MCF 10A (cell line): ENCODE measurements at regions not wholly inside any gene's neighbourhood (a gene's known extent, or its start where the extent isn't known, plus 50 kb on each side); places are given as distances from the start of the nearest gene placed in this dataset.

Experiments used
- BruUV-seq: library from RNA; stranded (reverse); fragments of 400-500 nt; replicated peaks from 2 replicates; lab custom pipeline; 2021; lab: Mats Ljungman, UMichigan
- CTCF ChIA-PET: fragments of 300-600 bp; sonication (Branson Sonifier 250); formaldehyde crosslinking; extraction: SDS; loops from one replicate; lab custom pipeline; 2021; ENCODE audit warnings: antibody characterized with exemption, inconsistent platforms; lab: Yijun Ruan, JAX
- POLR2A ChIA-PET: fragments of 300-600, 350-650 bp; sonication (Branson Sonifier 250); formaldehyde crosslinking; extraction: SDS; loops from one replicate; lab custom pipeline; 2020; ENCODE audit warnings: antibody characterized with exemption, inconsistent platforms; lab: Yijun Ruan, JAX
- DNase-seq: peaks from one replicate; pipeline ENCODE4 v3.0.0-alpha.2; 2018; ENCODE audit not compliant: unreplicated experiment
- H3K27ac Mint-ChIP-seq: one replicate; pipeline ENCODE4 v1.8.0; 2022; ENCODE audit warnings: mild to moderate bottlenecking, low read depth, mixed read lengths; ENCODE audit not compliant: unreplicated experiment
- H3K27me3 Mint-ChIP-seq: one replicate; pipeline ENCODE4 v1.8.0; 2022; ENCODE audit warnings: mixed read lengths; ENCODE audit not compliant: insufficient read depth, unreplicated experiment
- H3K36me3 Mint-ChIP-seq: one replicate; pipeline ENCODE4 v1.8.0; 2022; ENCODE audit warnings: mild to moderate bottlenecking, moderate library complexity, mixed read lengths; ENCODE audit not compliant: insufficient read depth, unreplicated experiment
- H3K4me1 Mint-ChIP-seq: one replicate; pipeline ENCODE4 v1.8.0; 2022; ENCODE audit warnings: mixed read lengths; ENCODE audit not compliant: insufficient read depth, unreplicated experiment
- H3K4me3 Mint-ChIP-seq: one replicate; pipeline ENCODE4 v1.8.0; 2022; ENCODE audit warnings: mild to moderate bottlenecking, moderate library complexity, mixed read lengths; ENCODE audit not compliant: unreplicated experiment
- H3K9me3 Mint-ChIP-seq: one replicate; pipeline ENCODE4 v1.8.0; 2022; ENCODE audit warnings: mixed read lengths; ENCODE audit not compliant: unreplicated experiment
- CTCF ChIP-seq: fragments of 200-600 bp; IDR thresholded peaks from one replicate; pipeline ENCODE4 v1.8.0; 2022; ENCODE audit warnings: antibody characterized with exemption, mild to moderate bottlenecking; ENCODE audit not compliant: unreplicated experiment
- intact Hi-C: fragments of 100-400 bp; cut with micrococcal nuclease; formaldehyde crosslinking; loops from 2 replicates; pipeline ENCODE4 v1.14.1; 2022

- TF ChIP-seq CTCF = no peak
- Mint-ChIP-seq H3K27ac (no peak overlapping the region), H3K4me1 (no peaks in the 10 kb centered on the region), H3K9me3 (peaks cover 14% of the 10 kb centered on the region), H3K36me3 (no peaks in the 10 kb centered on the region), H3K4me3 (no peak overlapping the region), H3K27me3 (no peaks in the 10 kb centered on the region)
- ChIA-PET POLR2A (no interaction called here), CTCF (interaction anchor here (1.5 kb wide), 1 partner anchor 9 kb away, joined by 4 read pairs; no protein-coding TSS in a partner anchor)
- intact Hi-C loops = no loop called here
- DNase-seq = no peak
- BruUV-seq = no TSS peak
These were observed 167.8 kb downstream of the CCDC71L start for GRCh38 chr7:106493041-106493731.

GRCh38 chr7:106488465-106488864 is 172.5 kb downstream of the CCDC71L start:
- ChIA-PET POLR2A (no interaction called here), CTCF (no interaction called here)
- no peak for DNase-seq
- Mint-ChIP-seq H3K36me3 (no peaks in the 10 kb centered on the region), H3K4me1 (peaks cover 30% of the 10 kb centered on the region), H3K27me3 (no peaks in the 10 kb centered on the region), H3K27ac (no peak overlapping the region), H3K9me3 (no peaks in the 10 kb centered on the region), H3K4me3 (no peak overlapping the region)
- TF ChIP-seq CTCF = no peak
- intact Hi-C loops = no loop called here
- BruUV-seq = no TSS peak

- no peaks in the 10 kb centered on the region for H3K36me3 Mint-ChIP-seq
- H3K27me3 Mint-ChIP-seq = no peaks in the 10 kb centered on the region
- H3K4me1 Mint-ChIP-seq = peaks cover 30% of the 10 kb centered on the region
- H3K4me3 Mint-ChIP-seq = no peak overlapping the region
- H3K27ac Mint-ChIP-seq = no peak overlapping the region
- POLR2A ChIA-PET = no interaction called here
- no peak for TF ChIP-seq CTCF
- no TSS peak for BruUV-seq
- H3K9me3 Mint-ChIP-seq = no peaks in the 10 kb centered on the region
- CTCF ChIA-PET = no interaction called here
- intact Hi-C loops = no loop called here
- DNase-seq = no peak
These were observed 173.1 kb downstream of the CCDC71L start for GRCh38 chr7:106487892-106488291.

- H3K4me1 Mint-ChIP-seq = peaks cover 30% of the 10 kb centered on the region
- H3K27me3 Mint-ChIP-seq = no peaks in the 10 kb centered on the region
- H3K27ac Mint-ChIP-seq = peak overlapping the region; percentile 20
- no peaks in the 10 kb centered on the region for H3K36me3 Mint-ChIP-seq
- no peaks in the 10 kb centered on the region for H3K9me3 Mint-ChIP-seq
- ChIA-PET CTCF (interaction anchor here (0.6 to 2.4 kb wide), 10 partner anchors 9 to 419 kb away, joined by 3 to 11 read pairs (median 4); no protein-coding TSS in a partner anchor), POLR2A (interaction anchor here (0.6 to 1.0 kb wide), 3 partner anchors 61 to 243 kb away, joined by 3 read pairs; no protein-coding TSS in a partner anchor)
- peak; percentile 22 for DNase-seq
- intact Hi-C loops = no loop called here
- no TSS peak for BruUV-seq
- no peak overlapping the region for H3K4me3 Mint-ChIP-seq
- TF ChIP-seq CTCF = no peak
These were observed 174.6 kb downstream of the CCDC71L start for GRCh38 chr7:106486331-106486730.
